HFFc6 (cell line): ENCODE measurements at regions not wholly inside any gene's neighbourhood (a gene's known extent, or its start where the extent isn't known, plus 50 kb on each side); places are given as distances from the start of the nearest gene placed in this dataset.

ENCODE experiments used
- DNase-seq: peaks from one replicate; pipeline ENCODE4 v3.0.0-alpha.2; 2018
- H3K27ac Mint-ChIP-seq: 2 replicates; pipeline ENCODE4 v1.8.0; 2020; ENCODE audit warnings: mild to moderate bottlenecking, mixed read lengths
- H3K27me3 Mint-ChIP-seq: 2 replicates; pipeline ENCODE4 v1.8.0; 2021; ENCODE audit warnings: mild to moderate bottlenecking, moderate library complexity, mixed read lengths; ENCODE audit not compliant: insufficient read depth
- H3K36me3 Mint-ChIP-seq: 2 replicates; pipeline ENCODE4 v1.8.0; 2021; ENCODE audit warnings: low read depth, mixed read lengths
- H3K4me1 Mint-ChIP-seq: 2 replicates; pipeline ENCODE4 v1.8.0; 2020; ENCODE audit warnings: low read depth, mixed read lengths
- H3K4me3 Mint-ChIP-seq: 2 replicates; pipeline ENCODE4 v1.8.0; 2020; ENCODE audit warnings: mild to moderate bottlenecking, moderate library complexity, mixed read lengths
- H3K9me3 Mint-ChIP-seq: 2 replicates; pipeline ENCODE4 v1.8.0; 2020; ENCODE audit warnings: mild to moderate bottlenecking, mixed read lengths
- CTCF ChIP-seq: fragments of 200-600 bp; sonication (generic); IDR thresholded peaks from 2 replicates; pipeline ENCODE4 v1.5.0; 2021; ENCODE audit warnings: antibody characterized with exemption, mild to moderate bottlenecking

GRCh38 chr2:64825831-64826491 lies 163.2 kb upstream of the SLC1A4 start:
- Mint-ChIP-seq H3K4me3 (no peak overlapping the region), H3K9me3 (no peaks in the 10 kb centered on the region), H3K27ac (no peak overlapping the region), H3K36me3 (no peaks in the 10 kb centered on the region), H3K4me1 (peaks cover 24% of the 10 kb centered on the region), H3K27me3 (no peaks in the 10 kb centered on the region)
- no peak for DNase-seq
- TF ChIP-seq CTCF: no peak

- DNase-seq: no peak
- no peaks in the 10 kb centered on the region for H3K36me3 Mint-ChIP-seq
- peaks cover 32% of the 10 kb centered on the region for H3K4me1 Mint-ChIP-seq
- H3K9me3 Mint-ChIP-seq: no peaks in the 10 kb centered on the region
- no peak for TF ChIP-seq CTCF
- no peaks in the 10 kb centered on the region for H3K27me3 Mint-ChIP-seq
- H3K4me3 Mint-ChIP-seq: no peak overlapping the region
- no peak overlapping the region for H3K27ac Mint-ChIP-seq
Observed at GRCh38 chr2:64826703-64827102, 162.5 kb upstream of the SLC1A4 start.

- no peak for TF ChIP-seq CTCF
- no peaks in the 10 kb centered on the region for H3K27me3 Mint-ChIP-seq
- DNase-seq: no peak
- H3K36me3 Mint-ChIP-seq: no peaks in the 10 kb centered on the region
- H3K4me3 Mint-ChIP-seq: no peak overlapping the region
- H3K9me3 Mint-ChIP-seq: no peaks in the 10 kb centered on the region
- H3K4me1 Mint-ChIP-seq: peaks cover 47% of the 10 kb centered on the region
- no peak overlapping the region for H3K27ac Mint-ChIP-seq
Observed at GRCh38 chr2:64828261-64828660, 160.9 kb upstream of the SLC1A4 start.

DNA sequence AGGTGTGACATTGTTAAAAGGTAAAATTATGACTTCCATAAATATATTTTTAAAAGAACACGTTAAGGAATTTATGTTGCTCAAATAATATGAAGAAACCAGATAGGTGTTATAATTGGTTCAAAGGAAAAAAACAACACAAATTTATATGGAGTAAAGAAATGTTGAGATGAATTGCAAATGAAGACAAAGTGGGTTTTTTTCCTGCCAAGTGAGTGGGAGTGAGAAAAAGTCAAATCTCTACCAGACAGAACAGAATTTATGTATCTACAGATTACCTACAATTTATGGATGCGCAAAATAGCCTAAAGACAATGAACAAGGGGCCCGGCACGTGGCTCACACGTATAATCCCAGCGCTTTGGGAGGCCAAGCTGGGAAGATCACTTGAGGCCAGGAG lies 159.7 kb upstream of the SLC1A4 start:
- no peak overlapping the region for H3K4me3 Mint-ChIP-seq
- H3K27ac Mint-ChIP-seq: no peak overlapping the region
- H3K9me3 Mint-ChIP-seq: no peaks in the 10 kb centered on the region
- H3K4me1 Mint-ChIP-seq: peaks cover 53% of the 10 kb centered on the region
- no peaks in the 10 kb centered on the region for H3K27me3 Mint-ChIP-seq
- no peak for TF ChIP-seq CTCF
- no peaks in the 10 kb centered on the region for H3K36me3 Mint-ChIP-seq
- DNase-seq: no peak

DNA sequence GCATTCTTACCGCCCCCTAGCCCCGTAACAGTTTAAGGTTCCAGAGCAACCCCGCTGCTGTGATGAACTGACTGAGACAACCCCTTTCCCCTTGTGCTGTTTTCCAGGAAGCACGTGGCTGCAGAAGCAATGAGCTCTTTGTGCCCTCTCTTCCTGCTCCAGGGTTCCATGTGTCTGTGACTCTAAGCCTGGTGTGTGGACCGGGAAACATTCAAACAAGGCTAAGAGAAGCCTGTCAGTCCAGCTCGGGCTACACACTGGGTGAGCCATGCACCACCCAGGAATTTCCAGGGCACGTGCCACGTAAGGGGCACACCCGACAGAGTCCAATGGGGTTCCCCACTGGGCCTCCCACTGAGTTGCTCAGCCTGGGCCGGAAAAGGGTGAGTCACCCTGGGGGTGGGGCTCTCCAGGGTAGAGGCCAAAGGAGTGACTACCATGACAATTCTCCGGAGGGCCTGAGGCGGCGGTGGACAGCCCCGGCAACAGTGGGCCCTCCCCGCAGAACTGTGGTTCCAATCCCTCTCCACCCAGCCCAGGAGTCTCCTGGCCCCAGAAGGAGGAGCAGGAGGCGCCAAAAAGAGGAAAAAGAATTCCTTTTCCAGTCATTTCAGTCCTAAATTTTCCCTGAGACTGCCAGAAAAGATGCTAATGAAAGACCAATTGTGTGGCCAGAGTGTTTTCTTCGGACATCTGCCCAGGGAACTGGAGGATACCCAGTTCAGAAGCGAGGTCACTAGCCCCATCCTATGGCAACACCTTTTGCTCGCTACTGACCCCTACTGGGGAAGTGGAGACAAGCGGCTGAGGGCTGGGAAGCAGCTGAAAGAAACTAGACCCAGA lies 157.8 kb upstream of the SLC1A4 start:
- peaks cover 64% of the 10 kb centered on the region for H3K4me1 Mint-ChIP-seq
- no peaks in the 10 kb centered on the region for H3K27me3 Mint-ChIP-seq
- H3K36me3 Mint-ChIP-seq: no peaks in the 10 kb centered on the region
- peak overlapping the region; percentile 74 for H3K4me3 Mint-ChIP-seq
- no peaks in the 10 kb centered on the region for H3K9me3 Mint-ChIP-seq
- peak; percentile 98 for DNase-seq
- H3K27ac Mint-ChIP-seq: peak overlapping the region; percentile 96
- TF ChIP-seq CTCF: peak; percentile 97
